Gastroesophageal sphincter (tissue), 4 donors: ENCODE measurements at regions not wholly inside any gene's neighbourhood (a gene's known extent, or its start where the extent isn't known, plus 50 kb on each side); places are given as distances from the start of the nearest gene placed in this dataset.
"Not testable (repeated sequence)": the region's sequence is repeated elsewhere in the genome, so short reads cannot be mapped to it uniquely, and the experiment has no call there.

Experiments used
- ATAC-seq: fragments of 150-250 bp; one replicate; pipeline ENCODE4 v1.9.1; 2016; ENCODE audit warnings: mild to moderate bottlenecking, moderate library complexity
- H3K27ac ChIP-seq, 4 donors: fragments of 200-600 bp; sonication (generic) in 3 of 4; 1 replicate in 3 of 4; 2 replicates in 1 of 4; pipeline ENCODE4 v1.5.1; 2016 to 2019
- H3K27me3 ChIP-seq: fragments of 200-600 bp; sonication (generic); one replicate; pipeline ENCODE4 v1.5.1; 2019
- H3K36me3 ChIP-seq, 2 donors: fragments of 200-600 bp; sonication (generic); one replicate each; pipeline ENCODE4 v1.5.1; 2019; ENCODE audit warnings: control low read depth in 1 of 2
- H3K4me1 ChIP-seq, 3 donors: fragments of 200-600 bp; sonication (generic); 1 replicate in 2 of 3; 2 replicates in 1 of 3; pipeline ENCODE4 v1.5.1; 2016 to 2019; ENCODE audit warnings: control low read depth in 2 of 3
- H3K4me3 ChIP-seq, 2 donors: fragments of 200-600 bp; sonication (generic); one replicate each; pipeline ENCODE4 v1.5.1; 2019; ENCODE audit warnings: mild to moderate bottlenecking in 1 of 2, moderate library complexity in 1 of 2
- H3K9me3 ChIP-seq, 3 donors: fragments of 200-600 bp; sonication (generic); one replicate each; pipeline ENCODE4 v1.5.1; 2017 to 2019; ENCODE audit warnings: control low read depth in 2 of 3
- CTCF ChIP-seq, 4 experiments: fragments of 200-600 bp in 2 of 4; fragments of 450-650 bp in 2 of 4; sonication (generic) in 1 of 4; IDR thresholded peaks; one replicate each; pipeline ENCODE4 v1.5.1; 2017 to 2019; ENCODE audit warnings: antibody characterized with exemption in 4 of 4, mild to moderate bottlenecking in 2 of 4, moderate library complexity in 2 of 4
- EP300 ChIP-seq: sonication (generic); formaldehyde crosslinking; IDR thresholded peaks from one replicate; pipeline ENCODE4 v1.6.1; 2017; ENCODE audit warnings: antibody characterized with exemption, mild to moderate bottlenecking
- POLR2A ChIP-seq, 2 donors: fragments of 450-650 bp; IDR thresholded peaks; one replicate each; pipeline ENCODE4 v1.6.1; 2017; ENCODE audit warnings: antibody characterized with exemption in 2 of 2, mild to moderate bottlenecking in 2 of 2, moderate library complexity in 1 of 2
- POLR2AphosphoS5 ChIP-seq: sonication (generic); formaldehyde crosslinking; IDR thresholded peaks from one replicate; pipeline ENCODE4 v1.6.1; 2017; ENCODE audit warnings: antibody characterized with exemption
- WGBS, 2 donors: methylation state at CpG; one replicate each; pipeline ENCODE4 v1.1.5; 2018; ENCODE audit warnings: low coverage in 1 of 2; 5-methylcytosine and 5-hydroxymethylcytosine counted together

GRCh38 chr5:124492444-124493224 is 253.8 kb downstream of the ZNF608 start:
- no peaks in the 10 kb centered on the region for H3K27me3 ChIP-seq
- H3K9me3 ChIP-seq, result peaks cover 0 to 24% (median 0%) of the 10 kb centered on the region in 3 donors
- no peaks in the 10 kb centered on the region for H3K4me1 ChIP-seq
- H3K36me3 ChIP-seq, result no peaks in the 10 kb centered on the region
- no peak overlapping the region for H3K4me3 ChIP-seq
- 80 to 87% methylated on average over 1 to 5 of the region's 13 CpGs for WGBS, 2 donors
- H3K27ac ChIP-seq, result no peak overlapping the region
- no peak for TF ChIP-seq POLR2AphosphoS5
- no peak for TF ChIP-seq POLR2A (IDR thresholded peaks at IDR 0.05)
- no peak for TF ChIP-seq EP300
- no peak for TF ChIP-seq CTCF (IDR thresholded peaks at IDR 0.05)
- no peak for ATAC-seq

- H3K27me3 ChIP-seq, ATAC-seq, H3K27ac ChIP-seq, H3K4me3 ChIP-seq, H3K36me3 ChIP-seq, H3K4me1 ChIP-seq: not testable (repeated sequence)
- peaks cover 0 to 24% (median 0%) of the 10 kb centered on the region in 3 donors for H3K9me3 ChIP-seq
- WGBS, 2 donors, result 95 to 100% methylated on average over 2 of the region's 2 CpGs
Observed at GRCh38 chr5:124490315-124490714, 256.1 kb downstream of the ZNF608 start.

GRCh38 chr5:124481419-124481818 is 265.0 kb downstream of the ZNF608 start:
- 75 to 93% methylated on average over 4 of the region's 4 CpGs for WGBS, 2 donors
- Histone ChIP-seq H3K27ac (no peak overlapping the region), H3K9me3 (no peaks in the 10 kb centered on the region), H3K27me3 (no peaks in the 10 kb centered on the region), H3K4me1 (peaks cover 0 to 4% (median 0%) of the 10 kb centered on the region in 3 donors), H3K36me3 (no peaks in the 10 kb centered on the region), H3K4me3 (no peak overlapping the region)
- TF ChIP-seq POLR2A (IDR thresholded peaks at IDR 0.05), result no peak
- no peak for TF ChIP-seq CTCF (IDR thresholded peaks at IDR 0.05)
- no peak for ATAC-seq

GRCh38 chr5:124480964-124481363 is 265.5 kb downstream of the ZNF608 start:
- no peak for TF ChIP-seq EP300
- TF ChIP-seq POLR2A (IDR thresholded peaks at IDR 0.05), result no peak
- TF ChIP-seq CTCF (IDR thresholded peaks at IDR 0.05), result no peak
- TF ChIP-seq POLR2AphosphoS5, result no peak
- no peaks in the 10 kb centered on the region for H3K36me3 ChIP-seq
- no peaks in the 10 kb centered on the region for H3K9me3 ChIP-seq
- 91 to 95% methylated on average over 5 of the region's 5 CpGs for WGBS, 2 donors
- peaks cover 0 to 4% (median 0%) of the 10 kb centered on the region in 3 donors for H3K4me1 ChIP-seq
- H3K4me3 ChIP-seq, result no peak overlapping the region
- no peaks in the 10 kb centered on the region for H3K27me3 ChIP-seq
- H3K27ac ChIP-seq, result no peak overlapping the region
- no peak for ATAC-seq

- 90 to 100% methylated on average over 1 of the region's 1 CpG for WGBS, 2 donors
- ATAC-seq, result no peak
- TF ChIP-seq EP300 (no peak), CTCF (IDR thresholded peaks at IDR 0.05) (no peak), POLR2AphosphoS5 (no peak), POLR2A (IDR thresholded peaks at IDR 0.05) (no peak)
Observed at GRCh38 chr5:124480022-124480421, 266.4 kb downstream of the ZNF608 start.

More at GRCh38 chr5:124480022-124480421, 266.4 kb downstream of the ZNF608 start:
- peaks cover 0 to 4% (median 0%) of the 10 kb centered on the region in 3 donors for H3K4me1 ChIP-seq
- no peak overlapping the region for H3K4me3 ChIP-seq
- H3K9me3 ChIP-seq, result no peaks in the 10 kb centered on the region
- H3K27ac ChIP-seq, result no peak overlapping the region
- H3K36me3 ChIP-seq, result no peaks in the 10 kb centered on the region
- no peaks in the 10 kb centered on the region for H3K27me3 ChIP-seq
